ENCODE measurements at regions not wholly inside any gene's neighbourhood (a gene's known extent, or its start where the extent isn't known, plus 50 kb on each side); places are given as distances from the start of the nearest gene placed in this dataset.

DNA sequence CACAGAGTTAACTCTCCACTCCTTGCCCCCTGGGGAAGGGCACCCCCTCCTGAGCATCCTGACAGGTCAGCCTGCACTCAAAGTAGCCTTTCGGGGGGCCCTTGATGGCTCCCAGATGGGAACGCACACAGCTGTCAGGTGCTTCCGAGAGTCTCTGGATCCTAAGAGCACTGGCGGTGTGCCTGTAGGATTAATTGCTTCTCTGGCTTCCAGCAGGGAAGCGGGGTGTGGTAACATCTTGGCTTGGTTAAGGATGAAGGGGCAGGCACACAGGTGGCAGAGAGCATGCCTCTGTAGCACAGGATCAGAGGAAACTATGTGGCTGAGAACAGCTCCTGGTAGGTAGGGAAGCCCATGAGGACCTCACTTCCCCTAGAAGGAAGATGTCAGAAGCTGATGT is 199.8 kb downstream of the MIAT start:
- TF ChIP-seq, protein P1, sequence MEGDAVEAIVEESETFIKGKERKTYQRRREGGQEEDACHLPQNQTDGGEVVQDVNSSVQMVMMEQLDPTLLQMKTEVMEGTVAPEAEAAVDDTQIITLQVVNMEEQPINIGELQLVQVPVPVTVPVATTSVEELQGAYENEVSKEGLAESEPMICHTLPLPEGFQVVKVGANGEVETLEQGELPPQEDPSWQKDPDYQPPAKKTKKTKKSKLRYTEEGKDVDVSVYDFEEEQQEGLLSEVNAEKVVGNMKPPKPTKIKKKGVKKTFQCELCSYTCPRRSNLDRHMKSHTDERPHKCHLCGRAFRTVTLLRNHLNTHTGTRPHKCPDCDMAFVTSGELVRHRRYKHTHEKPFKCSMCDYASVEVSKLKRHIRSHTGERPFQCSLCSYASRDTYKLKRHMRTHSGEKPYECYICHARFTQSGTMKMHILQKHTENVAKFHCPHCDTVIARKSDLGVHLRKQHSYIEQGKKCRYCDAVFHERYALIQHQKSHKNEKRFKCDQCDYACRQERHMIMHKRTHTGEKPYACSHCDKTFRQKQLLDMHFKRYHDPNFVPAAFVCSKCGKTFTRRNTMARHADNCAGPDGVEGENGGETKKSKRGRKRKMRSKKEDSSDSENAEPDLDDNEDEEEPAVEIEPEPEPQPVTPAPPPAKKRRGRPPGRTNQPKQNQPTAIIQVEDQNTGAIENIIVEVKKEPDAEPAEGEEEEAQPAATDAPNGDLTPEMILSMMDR (IDR thresholded peaks at IDR 0.05; ENCODE audit: insufficient read depth, low read length, poor library complexity, severe bottlenecking) = no peak
- no peak for DNase-seq (ENCODE audit: low read depth)
- H3K4me3 ChIP-seq (ENCODE audit: low read depth, low read length) = no peak overlapping the region
- H3K36me3 ChIP-seq (ENCODE audit: control insufficient read depth, insufficient read depth, low read length) = no peaks in the 10 kb centered on the region
- no peaks in the 10 kb centered on the region for H3K27me3 ChIP-seq (ENCODE audit: control insufficient read depth, insufficient read depth, low read length)

DNA sequence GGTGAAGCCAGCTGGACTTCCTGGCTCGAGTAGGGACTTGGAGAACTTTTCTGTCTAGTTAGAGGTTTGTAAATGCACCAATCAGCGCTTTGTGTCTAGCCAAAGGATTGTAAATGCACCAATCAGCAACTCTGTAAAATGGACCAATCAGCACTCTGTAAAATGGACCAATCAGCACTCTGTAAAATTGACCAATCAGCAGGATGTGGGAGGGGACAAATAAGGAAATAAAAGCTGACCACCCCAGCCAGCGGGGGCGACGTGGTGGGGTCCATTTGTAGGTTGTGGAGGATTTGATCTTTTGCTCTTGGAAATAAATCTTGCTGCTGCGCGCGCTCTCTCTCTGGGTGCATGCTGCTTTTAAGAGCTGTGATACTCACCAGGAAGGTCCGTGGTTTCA is 202.9 kb downstream of the MIAT start:
- H3K4me3 ChIP-seq (ENCODE audit: low read depth, low read length) = no peak overlapping the region
- DNase-seq (ENCODE audit: low read depth) = no peak
- TF ChIP-seq, protein P1 (IDR thresholded peaks at IDR 0.05; ENCODE audit: insufficient read depth, low read length, poor library complexity, severe bottlenecking) = no peak
- H3K36me3 ChIP-seq (ENCODE audit: control insufficient read depth, insufficient read depth, low read length) = no peaks in the 10 kb centered on the region
- no peaks in the 10 kb centered on the region for H3K27me3 ChIP-seq (ENCODE audit: control insufficient read depth, insufficient read depth, low read length)

DNA sequence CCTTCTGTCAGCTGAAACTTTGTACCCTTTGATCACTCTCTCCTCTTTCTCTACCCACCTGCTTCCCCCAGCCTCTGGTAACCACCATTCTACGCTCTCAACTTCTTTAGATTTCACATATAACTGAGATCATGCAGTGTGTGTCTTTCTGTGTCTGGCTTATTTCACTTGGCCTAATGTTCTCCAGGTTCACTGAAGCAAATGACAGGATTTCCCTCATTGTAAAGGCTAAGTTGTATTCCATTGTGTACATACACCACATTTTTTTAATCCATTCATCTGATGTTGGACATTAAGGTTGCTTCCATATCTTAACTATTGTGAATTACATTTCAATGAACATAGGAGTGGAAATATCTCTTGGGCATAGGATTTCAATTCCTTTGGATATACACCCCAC is 207.6 kb downstream of the MIAT start:
- H3K36me3 ChIP-seq (ENCODE audit: control insufficient read depth, insufficient read depth, low read length) = no peaks in the 10 kb centered on the region
- H3K27me3 ChIP-seq (ENCODE audit: control insufficient read depth, insufficient read depth, low read length) = no peaks in the 10 kb centered on the region
- DNase-seq (ENCODE audit: low read depth) = no peak
- TF ChIP-seq, protein P1 (IDR thresholded peaks at IDR 0.05; ENCODE audit: insufficient read depth, low read length, poor library complexity, severe bottlenecking) = no peak
- no peak overlapping the region for H3K4me3 ChIP-seq (ENCODE audit: low read depth, low read length)

DNA sequence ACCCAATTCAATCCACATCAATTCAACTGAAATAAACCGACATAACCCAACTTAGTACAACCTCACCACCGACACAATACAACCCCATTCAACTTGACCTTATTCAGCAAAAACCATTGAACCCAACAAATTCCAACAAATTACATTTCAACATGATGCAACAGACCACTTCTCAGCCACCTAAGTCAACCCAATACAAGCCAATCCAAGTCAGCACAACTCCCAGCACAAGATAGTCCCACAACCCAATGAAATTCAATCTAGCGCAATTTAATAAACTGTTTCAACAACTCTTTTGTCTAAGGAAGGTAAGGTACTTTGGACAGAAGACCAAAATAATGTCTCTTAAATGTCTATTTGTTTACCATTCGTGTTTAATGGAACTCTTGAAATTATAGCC is 226.0 kb downstream of the MIAT start:
- Histone ChIP-seq H3K4me3 (ENCODE audit: low read depth, low read length) (no peak overlapping the region), H3K36me3 (ENCODE audit: control insufficient read depth, insufficient read depth, low read length) (no peaks in the 10 kb centered on the region), H3K27me3 (ENCODE audit: control insufficient read depth, insufficient read depth, low read length) (no peaks in the 10 kb centered on the region)
- no peak for DNase-seq (ENCODE audit: low read depth)
- TF ChIP-seq, protein P1 (IDR thresholded peaks at IDR 0.05; ENCODE audit: insufficient read depth, low read length, poor library complexity, severe bottlenecking) = no peak

DNA sequence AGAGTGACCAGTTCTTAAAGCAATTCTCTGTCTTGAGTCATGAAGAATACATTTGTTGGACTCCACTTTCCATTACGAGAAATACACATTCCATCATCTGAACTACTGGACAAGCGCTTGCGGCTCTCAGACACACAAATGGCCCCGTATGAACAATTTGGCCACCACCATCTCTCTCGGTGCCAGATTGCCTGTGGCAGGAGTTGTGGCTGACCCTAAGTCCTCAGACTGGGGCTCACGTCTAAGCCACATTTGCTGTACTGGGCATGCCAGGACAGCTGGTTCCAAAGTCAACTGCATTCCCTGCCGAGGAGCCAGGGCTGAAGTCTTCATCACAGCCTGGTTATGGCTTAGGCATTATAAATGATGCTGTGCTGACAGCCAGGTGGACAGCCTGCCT is 227.5 kb downstream of the MIAT start:
- Histone ChIP-seq H3K36me3 (ENCODE audit: control insufficient read depth, insufficient read depth, low read length) (no peaks in the 10 kb centered on the region), H3K4me3 (ENCODE audit: low read depth, low read length) (no peak overlapping the region), H3K27me3 (ENCODE audit: control insufficient read depth, insufficient read depth, low read length) (no peaks in the 10 kb centered on the region)
- no peak for DNase-seq (ENCODE audit: low read depth)
- TF ChIP-seq, protein P1 (IDR thresholded peaks at IDR 0.05; ENCODE audit: insufficient read depth, low read length, poor library complexity, severe bottlenecking) = no peak

DNA sequence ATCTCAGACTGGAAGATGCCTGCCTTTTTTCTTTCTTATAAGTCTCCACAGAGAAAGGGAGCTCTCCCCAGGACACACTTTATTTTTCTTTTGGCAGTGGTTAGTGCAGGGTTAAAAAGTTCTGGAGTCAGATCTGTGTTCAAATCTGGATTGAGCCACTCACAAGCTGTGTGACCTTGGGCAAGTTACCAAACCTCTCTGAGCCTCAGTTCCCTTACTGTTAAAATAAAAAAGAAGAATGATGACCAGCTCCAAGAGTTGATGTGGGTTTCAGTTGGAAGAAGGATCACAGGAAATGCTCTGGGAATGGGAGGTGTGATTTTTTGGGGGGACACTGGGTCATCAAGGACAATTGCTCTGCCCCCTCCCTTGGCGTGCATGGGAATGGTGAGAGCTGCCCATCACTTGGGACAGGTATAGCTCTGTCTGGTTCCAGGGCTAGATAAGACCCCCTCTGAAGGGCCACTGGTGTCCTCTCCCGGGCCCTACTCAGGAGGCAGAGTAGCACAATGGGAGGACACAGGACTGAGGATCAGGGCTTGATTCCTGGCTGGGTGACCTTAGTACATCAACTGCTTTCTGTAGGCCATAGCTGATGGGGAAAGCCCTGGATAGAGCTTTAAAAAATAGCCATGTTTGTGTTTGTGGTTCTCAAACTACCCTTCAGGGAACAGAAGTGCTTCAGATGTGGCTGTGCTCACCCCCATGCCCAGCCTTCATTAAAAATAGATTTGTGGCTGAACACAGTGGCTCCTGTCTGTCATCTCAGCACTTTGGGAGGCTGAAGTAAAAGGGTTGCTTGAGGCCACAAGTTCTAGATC is 228.3 kb downstream of the MIAT start:
- Histone ChIP-seq H3K36me3 (ENCODE audit: control insufficient read depth, insufficient read depth, low read length) (no peaks in the 10 kb centered on the region), H3K4me3 (ENCODE audit: low read depth, low read length) (no peak overlapping the region), H3K27me3 (ENCODE audit: control insufficient read depth, insufficient read depth, low read length) (no peaks in the 10 kb centered on the region)
- TF ChIP-seq, protein P1 (IDR thresholded peaks at IDR 0.05; ENCODE audit: insufficient read depth, low read length, poor library complexity, severe bottlenecking) = no peak
- no peak for DNase-seq (ENCODE audit: low read depth)

Measured in kidney epithelial cell (primary cell).